Islet precursor cell (in vitro differentiated cells): ENCODE measurements at regions not wholly inside any gene's neighbourhood (a gene's known extent, or its start where the extent isn't known, plus 50 kb on each side); places are given as distances from the start of the nearest gene placed in this dataset.
"Not testable (repeated sequence)": the region's sequence is repeated elsewhere in the genome, so short reads cannot be mapped to it uniquely, and the experiment has no call there.

ENCODE experiments used
- DNase-seq: peaks from one replicate; pipeline ENCODE4 v3.0.0-alpha.2; 2018

GRCh38 chr13:83453723-83454122, 428.6 kb downstream of the SLITRK1 start:
- no peak for DNase-seq

GRCh38 chr13:83453300-83453699, 429.0 kb downstream of the SLITRK1 start:
- no peak for DNase-seq

GRCh38 chr13:83452292-83452950, 429.9 kb downstream of the SLITRK1 start:
- peak; percentile 40 for DNase-seq

GRCh38 chr13:83450591-83450990, 431.7 kb downstream of the SLITRK1 start:
- no peak for DNase-seq

- no peak for DNase-seq
These were observed 432.4 kb downstream of the SLITRK1 start for GRCh38 chr13:83449668-83450395.

GRCh38 chr13:83440465-83440864, 441.8 kb downstream of the SLITRK1 start:
- no peak for DNase-seq

- DNase-seq: not testable (repeated sequence)
These were observed 442.8 kb downstream of the SLITRK1 start for GRCh38 chr13:83439464-83439863.

GRCh38 chr13:83423861-83424260, 458.4 kb downstream of the SLITRK1 start:
- no peak for DNase-seq

- DNase-seq: no peak
These were observed 458.9 kb downstream of the SLITRK1 start for GRCh38 chr13:83423381-83423780.

- DNase-seq: no peak
These were observed 467.9 kb downstream of the SLITRK1 start for GRCh38 chr13:83414393-83414792.

GRCh38 chr13:83386609-83387008, 495.7 kb downstream of the SLITRK1 start:
- DNase-seq: no peak

GRCh38 chr13:83378908-83379307, 503.4 kb downstream of the SLITRK1 start:
- no peak for DNase-seq

- no peak for DNase-seq
These were observed 504.8 kb downstream of the SLITRK1 start for GRCh38 chr13:83377491-83377890.

GRCh38 chr13:83372786-83373185, 509.5 kb downstream of the SLITRK1 start:
- DNase-seq: no peak

GRCh38 chr13:83365723-83366122, 516.6 kb downstream of the SLITRK1 start:
- DNase-seq: no peak

GRCh38 chr13:83355041-83355440, 527.2 kb downstream of the SLITRK1 start:
- no peak for DNase-seq

GRCh38 chr13:83352391-83352790, 529.9 kb downstream of the SLITRK1 start:
- DNase-seq: no peak

- DNase-seq: no peak
These were observed 531.7 kb downstream of the SLITRK1 start for GRCh38 chr13:83350569-83350968.

GRCh38 chr13:83344518-83344917, 537.8 kb downstream of the SLITRK1 start:
- DNase-seq: no peak

- no peak for DNase-seq
These were observed 542.1 kb downstream of the SLITRK1 start for GRCh38 chr13:83340170-83340569.

- DNase-seq: no peak
These were observed 548.5 kb downstream of the SLITRK1 start for GRCh38 chr13:83333614-83334388.

GRCh38 chr13:83332751-83333150, 549.5 kb downstream of the SLITRK1 start:
- DNase-seq: no peak

GRCh38 chr13:83327091-83327490, 555.2 kb downstream of the SLITRK1 start:
- no peak for DNase-seq
